WTC11 (cell line): ENCODE measurements at regions not wholly inside any gene's neighbourhood (a gene's known extent, or its start where the extent isn't known, plus 50 kb on each side); places are given as distances from the start of the nearest gene placed in this dataset.

Experiments used
- ATAC-seq: fragments of 200-7000 bp; cut with Tn5 transposase; 2 replicates; pipeline ENCODE4 v1.10.0; 2021; ENCODE audit warnings: mild to moderate bottlenecking, moderate library complexity
- CTCF ChIA-PET: fragments of 300-600 bp; sonication (Branson Sonifier 250); formaldehyde crosslinking; loops from one replicate; lab custom pipeline; 2021; ENCODE audit warnings: antibody characterized with exemption; lab: Charles Lee
- POLR2A ChIA-PET: fragments of 350-600 bp; sonication (Branson Sonifier 250); formaldehyde crosslinking; loops from one replicate; lab custom pipeline; 2021; ENCODE audit warnings: antibody characterized with exemption; lab: Charles Lee
- DNase-seq: peaks from one replicate; pipeline ENCODE4 v3.0.0; 2021; ENCODE audit warnings: low spot score
- H3K27ac Mint-ChIP-seq: 2 replicates; pipeline ENCODE4 v1.8.0; 2021; ENCODE audit warnings: mixed read lengths
- H3K27me3 Mint-ChIP-seq: 2 replicates; pipeline ENCODE4 v1.8.0; 2021; ENCODE audit warnings: low read depth, mild to moderate bottlenecking, moderate library complexity, mixed read lengths
- H3K36me3 Mint-ChIP-seq: 2 replicates; pipeline ENCODE4 v1.8.0; 2021; ENCODE audit warnings: mixed read lengths
- H3K4me1 Mint-ChIP-seq: 2 replicates; pipeline ENCODE4 v1.8.0; 2022; ENCODE audit warnings: mixed read lengths
- H3K4me3 Mint-ChIP-seq: 2 replicates; pipeline ENCODE4 v1.8.0; 2021; ENCODE audit warnings: mild to moderate bottlenecking, moderate library complexity, mixed read lengths
- H3K9me3 Mint-ChIP-seq: 2 replicates; pipeline ENCODE4 v1.8.0; 2021; ENCODE audit warnings: mixed read lengths
- CDX4 ChIP-seq: fragments of 250-450 bp; sonication (Bioruptor Pico); IDR thresholded peaks from 2 replicates; pipeline ENCODE4 v1.9.0; 2021; ENCODE audit warnings: moderate library complexity, mild to moderate bottlenecking, inconsistent platforms, borderline replicate concordance
- CTCF ChIP-seq: fragments of 200-600 bp; IDR thresholded peaks from 2 replicates; pipeline ENCODE4 v1.8.0; 2022; ENCODE audit warnings: antibody characterized with exemption
- E2F5 ChIP-seq: sonication (generic); formaldehyde crosslinking; IDR thresholded peaks from 2 replicates; pipeline ENCODE4 v1.8.1; 2022; ENCODE audit warnings: mild to moderate bottlenecking, moderate library complexity, missing genetic modification reagents
- ELF4 ChIP-seq: sonication (generic); formaldehyde crosslinking; IDR thresholded peaks from 2 replicates; pipeline ENCODE4 v1.8.1; 2022; ENCODE audit warnings: low read depth, mild to moderate bottlenecking, moderate library complexity, missing genetic modification reagents
- JAZF1 ChIP-seq: fragments of 250-450 bp; sonication (Bioruptor Pico); IDR thresholded peaks from 2 replicates; pipeline ENCODE4 v1.9.0; 2021; ENCODE audit warnings: moderate library complexity, mild to moderate bottlenecking, inconsistent platforms
- PREB ChIP-seq: sonication (generic); formaldehyde crosslinking; IDR thresholded peaks from 2 replicates; pipeline ENCODE4 v1.8.1; 2022; ENCODE audit warnings: mild to moderate bottlenecking, missing genetic modification reagents, moderate library complexity, borderline replicate concordance
- RELA ChIP-seq: sonication (generic); formaldehyde crosslinking; IDR thresholded peaks from 2 replicates; pipeline ENCODE4 v1.8.1; 2022; ENCODE audit warnings: missing genetic modification reagents, mild to moderate bottlenecking, borderline replicate concordance
- TEAD4 ChIP-seq: sonication (generic); formaldehyde crosslinking; IDR thresholded peaks from 2 replicates; pipeline ENCODE4 v1.8.0; 2022; ENCODE audit warnings: mild to moderate bottlenecking, missing genetic modification reagents
- TP53 ChIP-seq: sonication (generic); formaldehyde crosslinking; IDR thresholded peaks from 2 replicates; pipeline ENCODE4 v1.8.1; 2023; ENCODE audit warnings: mild to moderate bottlenecking, missing genetic modification reagents
- ZBTB21 ChIP-seq: sonication (generic); formaldehyde crosslinking; IDR thresholded peaks from 2 replicates; pipeline ENCODE4 v1.8.1; 2023; ENCODE audit warnings: mild to moderate bottlenecking, missing genetic modification reagents, borderline replicate concordance
- ZSCAN18 ChIP-seq: fragments of 250-450 bp; sonication (Bioruptor Pico); IDR thresholded peaks from 2 replicates; pipeline ENCODE4 v2.1.2; 2022; ENCODE audit warnings: mild to moderate bottlenecking, moderate library complexity

GRCh38 chr14:29993143-29993542 lies 65.5 kb upstream of the PRKD1 start (continued):
- no peak for TF ChIP-seq CDX4
- TF ChIP-seq ELF4 (CRISPR knock-in tag): no peak

GRCh38 chr14:29999013-29999539 lies 71.4 kb upstream of the PRKD1 start:
- ChIA-PET POLR2A (no interaction called here), CTCF (interaction anchor here (0.7 to 1.8 kb wide), 2 partner anchors 216 to 1248 kb away, joined by 3 read pairs; no protein-coding TSS in a partner anchor)
- DNase-seq: no peak
- TF ChIP-seq ZSCAN18 (CRISPR knock-in tag) (no peak), TP53 (CRISPR knock-in tag) (no peak), ZBTB21 (CRISPR knock-in tag) (no peak), RELA (CRISPR knock-in tag) (no peak), TEAD4 (CRISPR knock-in tag) (no peak)
- Mint-ChIP-seq H3K36me3 (no peaks in the 10 kb centered on the region), H3K4me1 (peaks cover 20% of the 10 kb centered on the region), H3K27me3 (no peaks in the 10 kb centered on the region; the same call in 1 of the 2 replicates), H3K9me3 (no peaks in the 10 kb centered on the region), H3K27ac (no peak overlapping the region), H3K4me3 (no peak overlapping the region)
- ATAC-seq: no peak

GRCh38 chr14:30002859-30003258 lies 75.2 kb upstream of the PRKD1 start:
- ATAC-seq (no peak), DNase-seq (no peak)
- peaks cover 23% of the 10 kb centered on the region for H3K4me1 Mint-ChIP-seq
- H3K4me3 Mint-ChIP-seq: no peak overlapping the region
- TF ChIP-seq E2F5: no peak
- no peaks in the 10 kb centered on the region for H3K9me3 Mint-ChIP-seq
- CTCF ChIA-PET: interaction anchor here (2.3 kb wide), 1 partner anchor 212 kb away, joined by 8 read pairs; no protein-coding TSS in a partner anchor
- no peaks in the 10 kb centered on the region for H3K36me3 Mint-ChIP-seq
- H3K27me3 Mint-ChIP-seq: no peaks in the 10 kb centered on the region
- POLR2A ChIA-PET: no interaction called here
- H3K27ac Mint-ChIP-seq: no peak overlapping the region

- H3K36me3 Mint-ChIP-seq: peaks cover 4% of the 10 kb centered on the region; the same call in 1 of the 2 replicates
- no peak for DNase-seq
- H3K9me3 Mint-ChIP-seq: peaks cover 19% of the 10 kb centered on the region
- no peaks in the 10 kb centered on the region for H3K27me3 Mint-ChIP-seq
- TF ChIP-seq JAZF1 (CRISPR knock-in tag) (no peak), PREB (CRISPR knock-in tag) (no peak), CTCF (peak; percentile 47; the same call in 1 of the 2 replicates)
- no peak overlapping the region for H3K4me3 Mint-ChIP-seq
- H3K4me1 Mint-ChIP-seq: peaks cover 23% of the 10 kb centered on the region
- CTCF ChIA-PET: interaction anchor here (1.4 kb wide), 1 partner anchor 265 kb away, joined by 4 read pairs; no protein-coding TSS in a partner anchor
- ATAC-seq: peak; percentile 77
- POLR2A ChIA-PET: no interaction called here
- H3K27ac Mint-ChIP-seq: no peak overlapping the region
These were observed 77.6 kb upstream of the PRKD1 start for GRCh38 chr14:30005114-30005808.
